ENCODE measurements at regions not wholly inside any gene's neighbourhood (a gene's known extent, or its start where the extent isn't known, plus 50 kb on each side); places are given as distances from the start of the nearest gene placed in this dataset.

GRCh38 chr5:164358531-164359259 lies 853.3 kb downstream of the MAT2B start:
- Mint-ChIP-seq H3K4me1 (ENCODE audit: low read depth) (peaks cover 18% of the 10 kb centered on the region), H3K27ac (peak overlapping the region; percentile 17), H3K4me3 (ENCODE audit: low read depth) (no peak overlapping the region), H3K27me3 (no peaks in the 10 kb centered on the region), H3K36me3 (ENCODE audit: insufficient read depth) (peaks cover 9% of the 10 kb centered on the region), H3K9me3 (ENCODE audit: low read depth) (peaks cover 4% of the 10 kb centered on the region)
- DNase-seq (ENCODE audit: low spot score, unreplicated experiment), result no peak
- TF ChIP-seq CTCF (IDR thresholded peaks at IDR 0.05; ENCODE audit: unreplicated experiment), result no peak

GRCh38 chr5:164359260-164360255 lies 854.1 kb downstream of the MAT2B start:
- Mint-ChIP-seq H3K4me3 (ENCODE audit: low read depth) (no peak overlapping the region), H3K27me3 (no peaks in the 10 kb centered on the region)

GRCh38 chr5:164360589-164360988 lies 855.2 kb downstream of the MAT2B start:
- no peaks in the 10 kb centered on the region for H3K9me3 Mint-ChIP-seq (ENCODE audit: low read depth)
- H3K27me3 Mint-ChIP-seq, result no peaks in the 10 kb centered on the region
- peaks cover 6% of the 10 kb centered on the region for H3K36me3 Mint-ChIP-seq (ENCODE audit: insufficient read depth)
- no peak for DNase-seq (ENCODE audit: low spot score, unreplicated experiment)
- peaks cover 7% of the 10 kb centered on the region for H3K4me1 Mint-ChIP-seq (ENCODE audit: low read depth)
- no peak for TF ChIP-seq CTCF (IDR thresholded peaks at IDR 0.05; ENCODE audit: unreplicated experiment)
- no peak overlapping the region for H3K27ac Mint-ChIP-seq
- no peak overlapping the region for H3K4me3 Mint-ChIP-seq (ENCODE audit: low read depth)

More at GRCh38 chr5:164359260-164360255, 854.1 kb downstream of the MAT2B start:
- H3K9me3 Mint-ChIP-seq (ENCODE audit: low read depth), result peaks cover 4% of the 10 kb centered on the region
- TF ChIP-seq CTCF (IDR thresholded peaks at IDR 0.05; ENCODE audit: unreplicated experiment), result no peak
- H3K27ac Mint-ChIP-seq, result no peak overlapping the region
- H3K36me3 Mint-ChIP-seq (ENCODE audit: insufficient read depth), result peaks cover 9% of the 10 kb centered on the region
- DNase-seq (ENCODE audit: low spot score, unreplicated experiment), result no peak
- H3K4me1 Mint-ChIP-seq (ENCODE audit: low read depth), result peaks cover 10% of the 10 kb centered on the region

- no peak for DNase-seq (ENCODE audit: low spot score, unreplicated experiment)
- TF ChIP-seq CTCF (IDR thresholded peaks at IDR 0.05; ENCODE audit: unreplicated experiment), result no peak
- Mint-ChIP-seq H3K9me3 (ENCODE audit: low read depth) (no peaks in the 10 kb centered on the region), H3K27me3 (no peaks in the 10 kb centered on the region), H3K27ac (no peak overlapping the region), H3K4me3 (ENCODE audit: low read depth) (no peak overlapping the region), H3K36me3 (ENCODE audit: insufficient read depth) (peaks cover 2% of the 10 kb centered on the region), H3K4me1 (ENCODE audit: low read depth) (peaks cover 1% of the 10 kb centered on the region)
Measured at GRCh38 chr5:164361986-164362385, 856.6 kb downstream of the MAT2B start.

GRCh38 chr5:164362835-164363234 lies 857.4 kb downstream of the MAT2B start:
- Mint-ChIP-seq H3K27me3 (no peaks in the 10 kb centered on the region), H3K27ac (no peak overlapping the region), H3K4me3 (ENCODE audit: low read depth) (no peak overlapping the region), H3K36me3 (ENCODE audit: insufficient read depth) (peaks cover 2% of the 10 kb centered on the region), H3K4me1 (ENCODE audit: low read depth) (peaks cover 1% of the 10 kb centered on the region), H3K9me3 (ENCODE audit: low read depth) (no peaks in the 10 kb centered on the region)
- no peak for DNase-seq (ENCODE audit: low spot score, unreplicated experiment)
- TF ChIP-seq CTCF (IDR thresholded peaks at IDR 0.05; ENCODE audit: unreplicated experiment), result no peak
